GM19351 (cell line): ENCODE measurements at regions not wholly inside any gene's neighbourhood (a gene's known extent, or its start where the extent isn't known, plus 50 kb on each side); places are given as distances from the start of the nearest gene placed in this dataset.
"Not testable (repeated sequence)": the region's sequence is repeated elsewhere in the genome, so short reads cannot be mapped to it uniquely, and the experiment has no call there.

Source experiments
- ATAC-seq: cut with Tn5 transposase; IDR thresholded peaks from one replicate; pipeline ENCODE4 v1.9.1; 2021; ENCODE audit warnings: mild to moderate bottlenecking, moderate library complexity; ENCODE audit not compliant: unreplicated experiment

GRCh38 chr5:66411701-66412100 lies 184.5 kb upstream of the MAST4 start:
- no peak for ATAC-seq

GRCh38 chr5:66413931-66414330 lies 182.3 kb upstream of the MAST4 start:
- no peak for ATAC-seq

- ATAC-seq, result no peak
Measured at GRCh38 chr5:66415208-66415607, 181.0 kb upstream of the MAST4 start.

GRCh38 chr5:66416698-66417097 lies 179.5 kb upstream of the MAST4 start:
- no peak for ATAC-seq

- no peak for ATAC-seq
Measured at GRCh38 chr5:66417781-66418180, 178.4 kb upstream of the MAST4 start.

- ATAC-seq, result no peak
Measured at GRCh38 chr5:66423484-66423883, 172.7 kb upstream of the MAST4 start.

- ATAC-seq, result no peak
Measured at GRCh38 chr5:66425842-66426241, 170.4 kb upstream of the MAST4 start.

- ATAC-seq, result no peak
Measured at GRCh38 chr5:66426259-66427138, 169.7 kb upstream of the MAST4 start.

GRCh38 chr5:66427139-66427442 lies 169.1 kb upstream of the MAST4 start:
- ATAC-seq, result no peak

GRCh38 chr5:66436721-66437120 lies 159.5 kb upstream of the MAST4 start:
- no peak for ATAC-seq

- no peak for ATAC-seq
Measured at GRCh38 chr5:66438087-66438486, 158.1 kb upstream of the MAST4 start.

- no peak for ATAC-seq
Measured at GRCh38 chr5:66438696-66439095, 157.5 kb upstream of the MAST4 start.

- ATAC-seq, result peak; percentile 86
Measured at GRCh38 chr5:66440202-66440680, 156.0 kb upstream of the MAST4 start.

- no peak for ATAC-seq
Measured at GRCh38 chr5:66441351-66441750, 154.8 kb upstream of the MAST4 start.

GRCh38 chr5:66442951-66443445 lies 153.2 kb upstream of the MAST4 start:
- no peak for ATAC-seq

- ATAC-seq, result no peak
Measured at GRCh38 chr5:66443462-66444130, 152.6 kb upstream of the MAST4 start.

- ATAC-seq, result not testable (repeated sequence)
Measured at GRCh38 chr5:66448070-66448469, 148.1 kb upstream of the MAST4 start.

GRCh38 chr5:66450237-66450636 lies 146.0 kb upstream of the MAST4 start:
- no peak for ATAC-seq

- no peak for ATAC-seq
Measured at GRCh38 chr5:66450988-66451387, 145.2 kb upstream of the MAST4 start.

GRCh38 chr5:66452109-66452508 lies 144.1 kb upstream of the MAST4 start:
- no peak for ATAC-seq

- no peak for ATAC-seq
Measured at GRCh38 chr5:66454186-66455078, 141.8 kb upstream of the MAST4 start.
